HepG2 (cell line): ENCODE measurements at regions not wholly inside any gene's neighbourhood (a gene's known extent, or its start where the extent isn't known, plus 50 kb on each side); places are given as distances from the start of the nearest gene placed in this dataset.

Source experiments
- ATAC-seq: fragments of 200-7000 bp; cut with Tn5 transposase; 3 replicates; pipeline ENCODE4 v1.9.1; 2020; ENCODE audit warnings: mild to moderate bottlenecking, moderate library complexity
- BruUV-seq: library from RNA; stranded (reverse); fragments of 400-500 nt; replicated peaks from 2 replicates; lab custom pipeline; 2021; lab: Mats Ljungman, UMichigan
- CTCF ChIA-PET: fragments of 300-600 bp; formaldehyde crosslinking; extraction: SDS; loops from one replicate; lab custom pipeline; 2021; ENCODE audit warnings: low total read pairs, inconsistent platforms, low intra/inter-chr PET ratio; lab: Yijun Ruan, JAX
- POLR2A ChIA-PET: fragments of 350-600 bp; sonication (Branson Sonifier 250); formaldehyde crosslinking; loops from one replicate; lab custom pipeline; 2020; ENCODE audit warnings: antibody characterized with exemption, inconsistent platforms; lab: Yijun Ruan, JAX
- DNase-seq: peaks from one replicate; pipeline ENCODE4 v3.0.0-alpha.2; 2015; ENCODE audit warnings: low spot score
- FAIRE-seq: peaks from 3 replicates; lab custom pipeline; 2011; peaks lifted over from hg19 to GRCh38; lab: Jason Lieb, UNC
- H2AFZ ChIP-seq: one replicate; pipeline ENCODE4 v1.6.1; 2011; ENCODE audit warnings: low read length, inconsistent platforms
- H3K27ac ChIP-seq: fragments of 300-600 bp; 3 replicates; pipeline ENCODE4 v1.8.0; 2011; ENCODE audit warnings: mixed run types, mild to moderate bottlenecking, mixed read lengths, low read length, inconsistent platforms; ENCODE audit not compliant: insufficient read depth; ENCODE audit errors: extremely low read length
- H3K27me3 ChIP-seq, 2 experiments: fragments of 200-600 bp in 1 of 2; 2 replicates in 1 of 2; 3 replicates in 1 of 2; pipeline versions ENCODE4 v1.6.0 to v1.8.0; 2011; ENCODE audit warnings: low read length in 2 of 2, mild to moderate bottlenecking in 2 of 2, moderate library complexity in 2 of 2, inconsistent platforms in 1 of 2; ENCODE audit not compliant: insufficient read depth in 2 of 2, control insufficient read depth in 1 of 2
- H3K36me3 ChIP-seq, 2 experiments: fragments of 200-600 bp in 1 of 2; replicated peaks in 1 of 2; 2 replicates in 1 of 2; 3 replicates in 1 of 2; pipeline versions ENCODE4 v1.5.1 to v1.8.0; 2011; ENCODE audit warnings: low read length in 2 of 2, inconsistent platforms in 1 of 2; ENCODE audit not compliant: insufficient read depth in 2 of 2, control insufficient read depth in 1 of 2
- H3K4me1 ChIP-seq: 2 replicates; pipeline ENCODE4 v1.5.1; 2012; ENCODE audit warnings: low read length, inconsistent platforms; ENCODE audit not compliant: insufficient read depth
- H3K4me2 ChIP-seq: 2 replicates; pipeline ENCODE4 v1.6.0; 2011; ENCODE audit warnings: low read depth, low read length, inconsistent platforms
- H3K4me3 ChIP-seq, 3 experiments: fragments of 200-600 bp in 1 of 3; sonication (generic), shearing (Covaris generic) in 1 of 3; replicated peaks in 1 of 3; 2 replicates each; pipeline ENCODE4 v1.5.1; 2011 to 2016; ENCODE audit warnings: low read length in 3 of 3, inconsistent platforms in 2 of 3, low read depth in 2 of 3, mild to moderate bottlenecking in 2 of 3, control low read depth in 1 of 3, mixed read lengths in 1 of 3; ENCODE audit not compliant: insufficient read depth in 1 of 3
- H3K79me2 ChIP-seq: one replicate; pipeline ENCODE4 v1.6.1; 2011; ENCODE audit warnings: low read length, inconsistent platforms; ENCODE audit not compliant: insufficient read depth
- H3K9ac ChIP-seq: 2 replicates; pipeline ENCODE4 v1.6.0; 2011; ENCODE audit warnings: mild to moderate bottlenecking, low read depth, low read length, inconsistent platforms; ENCODE audit not compliant: insufficient read depth
- H3K9me3 ChIP-seq: 2 replicates; pipeline ENCODE4 v1.5.1; 2012; ENCODE audit warnings: mild to moderate bottlenecking, low read length
- H4K20me1 ChIP-seq: 2 replicates; pipeline ENCODE4 v1.6.0; 2011; ENCODE audit warnings: inconsistent platforms, mild to moderate bottlenecking, low read length, moderate library complexity; ENCODE audit not compliant: insufficient read depth
- ELF1 ChIP-seq: sonication (generic); formaldehyde crosslinking; IDR thresholded peaks from 2 replicates; pipeline ENCODE4 v1.4.0; 2020; ENCODE audit warnings: missing genetic modification reagents
- ETV5 ChIP-seq: IDR thresholded peaks from 2 replicates; pipeline ENCODE4 v1.6.1; 2018; ENCODE audit warnings: missing biosample characterization, missing genetic modification reagents, inconsistent platforms, borderline replicate concordance
- JUND ChIP-seq: sonication (generic); formaldehyde crosslinking; IDR thresholded peaks from 2 replicates; pipeline ENCODE4 v1.8.0; 2022; ENCODE audit warnings: mild to moderate bottlenecking, missing genetic modification reagents
- KDM6A ChIP-seq: IDR thresholded peaks from 2 replicates; pipeline ENCODE4 v1.6.1; 2016; ENCODE audit warnings: low read depth
- NFKB2 ChIP-seq: sonication (generic); formaldehyde crosslinking; IDR thresholded peaks from 2 replicates; pipeline ENCODE4 v1.4.0; 2020; ENCODE audit warnings: missing genetic modification reagents, borderline replicate concordance
- SAFB2 ChIP-seq: sonication (generic); formaldehyde crosslinking; IDR thresholded peaks from 2 replicates; pipeline ENCODE4 v1.5.1; 2020; ENCODE audit warnings: missing genetic modification reagents, low read depth, mild to moderate bottlenecking, borderline replicate concordance
- SIN3B ChIP-seq: fragments of 150-350 bp; IDR thresholded peaks from 2 replicates; pipeline ENCODE4 v1.6.1; 2014; ENCODE audit warnings: low read length
- ZFP41 ChIP-seq: sonication (generic); formaldehyde crosslinking; IDR thresholded peaks from 2 replicates; pipeline ENCODE4 v1.4.0; 2020; ENCODE audit warnings: mild to moderate bottlenecking, missing genetic modification reagents, borderline replicate concordance
- ZNF232 ChIP-seq: sonication (generic); formaldehyde crosslinking; IDR thresholded peaks from 2 replicates; pipeline ENCODE4 v1.4.0; 2020; ENCODE audit warnings: missing genetic modification reagents, borderline replicate concordance
- ZNF598 ChIP-seq: sonication (generic); formaldehyde crosslinking; IDR thresholded peaks from 2 replicates; pipeline ENCODE4 v1.5.1; 2020; ENCODE audit warnings: mild to moderate bottlenecking, missing genetic modification reagents, borderline replicate concordance
- ZNF724P ChIP-seq: sonication (generic); formaldehyde crosslinking; IDR thresholded peaks from 2 replicates; pipeline ENCODE4 v1.8.0; 2022; ENCODE audit warnings: missing genetic modification reagents, borderline replicate concordance
- WGBS: methylation state at CpG from one replicate; pipeline ENCODE4 v1.1.6; 2017; ENCODE audit warnings: low lambda C conversion rate; 5-methylcytosine and 5-hydroxymethylcytosine counted together
- in situ Hi-C: cut with HindIII; loops from 2 replicates; pipeline ENCODE4 v1.10.0; 2017; ENCODE audit warnings: low pct_unique_long_range_greater_than_20kb; ENCODE audit not compliant: extremely low pct_ligation_motif_present
- intact Hi-C: fragments of 100-400 bp; cut with micrococcal nuclease; formaldehyde crosslinking; loops from one replicate; pipeline ENCODE4 v1.10.0; 2022; ENCODE audit not compliant: unreplicated experiment
- TF ChIP-seq, protein P1 (sequence below): sonication (generic); formaldehyde crosslinking; IDR thresholded peaks from 2 replicates; pipeline ENCODE4 v1.5.0; 2020; ENCODE audit warnings: mild to moderate bottlenecking, missing genetic modification reagents

- Histone ChIP-seq H2AFZ (no peak overlapping the region), H3K4me1 (no peaks in the 10 kb centered on the region), H3K27ac (no peak overlapping the region), H3K36me3 (no peaks in the 10 kb centered on the region), H3K9me3 (no peaks in the 10 kb centered on the region), H4K20me1 (no peaks in the 10 kb centered on the region), H3K4me3 (no peak overlapping the region), H3K27me3 (no peaks in the 10 kb centered on the region; a peak in 1 of 5 replicates), H3K4me2 (no peak overlapping the region), H3K79me2 (no peaks in the 10 kb centered on the region), H3K9ac (no peak overlapping the region)
- TF ChIP-seq ZFP41 (CRISPR knock-in tag) (no peak), ZNF232 (CRISPR knock-in tag) (no peak), NFKB2 (CRISPR knock-in tag) (no peak), SIN3B (no peak), KDM6A (no peak), ZNF598 (no peak), SAFB2 (CRISPR knock-in tag) (no peak), ETV5 (CRISPR knock-in tag) (no peak), JUND (CRISPR knock-in tag) (no peak), ZNF724P (CRISPR knock-in tag) (no peak), ELF1 (CRISPR knock-in tag) (no peak)
- TF ChIP-seq, protein P1, sequence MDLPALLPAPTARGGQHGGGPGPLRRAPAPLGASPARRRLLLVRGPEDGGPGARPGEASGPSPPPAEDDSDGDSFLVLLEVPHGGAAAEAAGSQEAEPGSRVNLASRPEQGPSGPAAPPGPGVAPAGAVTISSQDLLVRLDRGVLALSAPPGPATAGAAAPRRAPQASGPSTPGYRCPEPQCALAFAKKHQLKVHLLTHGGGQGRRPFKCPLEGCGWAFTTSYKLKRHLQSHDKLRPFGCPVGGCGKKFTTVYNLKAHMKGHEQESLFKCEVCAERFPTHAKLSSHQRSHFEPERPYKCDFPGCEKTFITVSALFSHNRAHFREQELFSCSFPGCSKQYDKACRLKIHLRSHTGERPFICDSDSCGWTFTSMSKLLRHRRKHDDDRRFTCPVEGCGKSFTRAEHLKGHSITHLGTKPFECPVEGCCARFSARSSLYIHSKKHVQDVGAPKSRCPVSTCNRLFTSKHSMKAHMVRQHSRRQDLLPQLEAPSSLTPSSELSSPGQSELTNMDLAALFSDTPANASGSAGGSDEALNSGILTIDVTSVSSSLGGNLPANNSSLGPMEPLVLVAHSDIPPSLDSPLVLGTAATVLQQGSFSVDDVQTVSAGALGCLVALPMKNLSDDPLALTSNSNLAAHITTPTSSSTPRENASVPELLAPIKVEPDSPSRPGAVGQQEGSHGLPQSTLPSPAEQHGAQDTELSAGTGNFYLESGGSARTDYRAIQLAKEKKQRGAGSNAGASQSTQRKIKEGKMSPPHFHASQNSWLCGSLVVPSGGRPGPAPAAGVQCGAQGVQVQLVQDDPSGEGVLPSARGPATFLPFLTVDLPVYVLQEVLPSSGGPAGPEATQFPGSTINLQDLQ (CRISPR knock-in tag), result no peak
- no TSS peak for BruUV-seq
- no peak for FAIRE-seq
- 0% methylated on average over 1 of the region's 1 CpG for WGBS
- no peak for DNase-seq
- in situ Hi-C loops (loop anchor here (10.0 kb wide), 1 partner anchor 240 kb away; no protein-coding TSS in a partner anchor), intact Hi-C loops (no loop called here)
- POLR2A ChIA-PET, result no interaction called here
- CTCF ChIA-PET, result no interaction called here
- ATAC-seq, result no peak
Measured at GRCh38 chr3:153285194-153285641, 123.2 kb downstream of the RAP2B start.
